ENCODE measurements at regions not wholly inside any gene's neighbourhood (a gene's known extent, or its start where the extent isn't known, plus 50 kb on each side); places are given as distances from the start of the nearest gene placed in this dataset.

DNA sequence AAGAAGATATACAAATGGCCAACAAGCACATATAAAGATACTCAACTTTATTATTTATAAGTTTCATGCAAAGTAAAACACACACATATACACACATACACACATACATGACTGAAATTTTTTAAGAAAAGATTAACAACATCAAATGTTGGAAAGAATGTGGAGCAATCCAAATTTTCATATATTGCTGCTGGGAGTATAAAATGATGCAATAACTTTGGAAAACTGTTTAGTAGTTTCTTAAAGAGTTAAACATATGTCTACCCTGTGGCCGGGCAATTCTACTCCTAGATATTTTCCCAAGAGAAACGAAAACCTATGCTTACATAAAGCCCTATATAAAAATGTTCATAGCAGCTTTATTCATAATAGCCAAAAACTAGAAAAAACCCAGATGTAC lies 99.8 kb upstream of the NR4A3 start:
- no peaks in the 10 kb centered on the region for H3K79me2 ChIP-seq (ENCODE audit: insufficient read depth, low read length)
- no peak for TF ChIP-seq SATB2 (CRISPR knock-in tag; IDR thresholded peaks at IDR 0.05)
- 0 out of 2 replicates have a peak, but pooled peaks have one; percentile 45 for TF ChIP-seq CEBPB (IDR thresholded peaks at IDR 0.05; ENCODE audit: borderline replicate concordance, low read depth, low read length)
- ChIA-PET POLR2A (no interaction called here), CTCF (ENCODE audit: low intra/inter-chr PET ratio, low total read pairs) (no interaction called here)
- no peak overlapping the region for H3K4me3 ChIP-seq (replicated peaks in 1 of 3; ENCODE audit: insufficient read depth in 1 of 3, low read depth in 2 of 3, low read length in 3 of 3)
- no peak overlapping the region for H3K4me2 ChIP-seq (ENCODE audit: low read depth, low read length)
- no peaks in the 10 kb centered on the region for H3K9me3 ChIP-seq (ENCODE audit: low read length)
- WGBS (ENCODE audit: low lambda C conversion rate): 21% methylated on average over 2 of the region's 2 CpGs
- no peaks in the 10 kb centered on the region for H4K20me1 ChIP-seq (ENCODE audit: insufficient read depth, low read length)
- BruUV-seq (replicated peaks): no TSS peak
- no peaks in the 10 kb centered on the region for H3K27me3 ChIP-seq (ENCODE audit: control insufficient read depth in 1 of 2, insufficient read depth in 2 of 2, low read length in 2 of 2)
- H3K4me1 ChIP-seq (ENCODE audit: insufficient read depth, low read length): no peaks in the 10 kb centered on the region
- no peak overlapping the region for H3K9ac ChIP-seq (ENCODE audit: insufficient read depth, low read depth, low read length)
- FAIRE-seq (no peak), ATAC-seq (no peak), DNase-seq (ENCODE audit: low spot score) (no peak)
- no peaks in the 10 kb centered on the region for H3K36me3 ChIP-seq (replicated peaks in 1 of 2; ENCODE audit: control insufficient read depth in 1 of 2, insufficient read depth in 2 of 2, low read length in 2 of 2)
- H3K27ac ChIP-seq (ENCODE audit: extremely low read length, insufficient read depth, low read length): no peak overlapping the region
- intact Hi-C loops (cut with micrococcal nuclease; ENCODE audit: unreplicated experiment): no loop called here
- in situ Hi-C loops (cut with HindIII; ENCODE audit: extremely low pct_ligation_motif_present, low pct_unique_long_range_greater_than_20kb): no loop called here
- no peak overlapping the region for H2AFZ ChIP-seq (ENCODE audit: low read length)

DNA sequence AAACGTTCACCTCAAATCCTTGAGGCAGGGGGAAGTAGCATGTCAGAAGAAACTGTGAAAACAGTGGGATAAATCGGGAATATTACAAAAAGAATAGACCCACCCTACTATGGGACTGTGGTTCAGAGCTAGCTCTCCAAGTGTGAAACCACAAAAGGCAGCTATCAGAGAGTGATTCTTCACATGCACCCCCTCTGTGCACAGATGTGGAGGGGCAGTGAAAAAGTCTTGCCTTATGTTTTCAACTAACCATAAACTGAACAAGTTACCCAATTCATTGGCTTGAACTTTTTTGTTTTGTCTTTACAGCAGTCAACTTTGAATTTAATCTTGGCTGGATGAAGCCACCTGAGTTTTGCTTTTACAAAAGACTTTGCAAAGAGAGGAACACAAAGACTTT lies 98.8 kb upstream of the NR4A3 start:
- H3K9ac ChIP-seq (ENCODE audit: insufficient read depth, low read depth, low read length): no peak overlapping the region
- 2% methylated on average over 2 of the region's 2 CpGs for WGBS (ENCODE audit: low lambda C conversion rate)
- ChIA-PET CTCF (ENCODE audit: low intra/inter-chr PET ratio, low total read pairs) (no interaction called here), POLR2A (no interaction called here)
- ATAC-seq: no peak
- H3K4me1 ChIP-seq (ENCODE audit: insufficient read depth, low read length): no peaks in the 10 kb centered on the region
- DNase-seq (ENCODE audit: low spot score): no peak
- H3K4me3 ChIP-seq (replicated peaks in 1 of 3; ENCODE audit: insufficient read depth in 1 of 3, low read depth in 2 of 3, low read length in 3 of 3): no peak overlapping the region
- no peak overlapping the region for H3K27ac ChIP-seq (ENCODE audit: extremely low read length, insufficient read depth, low read length)
- BruUV-seq (replicated peaks): no TSS peak
- no peaks in the 10 kb centered on the region for H3K36me3 ChIP-seq (replicated peaks in 1 of 2; ENCODE audit: control insufficient read depth in 1 of 2, insufficient read depth in 2 of 2, low read length in 2 of 2)
- in situ Hi-C loops (cut with HindIII; ENCODE audit: extremely low pct_ligation_motif_present, low pct_unique_long_range_greater_than_20kb): no loop called here
- H3K27me3 ChIP-seq (ENCODE audit: control insufficient read depth in 1 of 2, insufficient read depth in 2 of 2, low read length in 2 of 2): no peaks in the 10 kb centered on the region
- no peaks in the 10 kb centered on the region for H3K79me2 ChIP-seq (ENCODE audit: insufficient read depth, low read length)
- H2AFZ ChIP-seq (ENCODE audit: low read length): no peak overlapping the region
- no peak for FAIRE-seq
- no peak overlapping the region for H3K4me2 ChIP-seq (ENCODE audit: low read depth, low read length)
- no peaks in the 10 kb centered on the region for H4K20me1 ChIP-seq (ENCODE audit: insufficient read depth, low read length)
- intact Hi-C loops (cut with micrococcal nuclease; ENCODE audit: unreplicated experiment): no loop called here
- H3K9me3 ChIP-seq (ENCODE audit: low read length): no peaks in the 10 kb centered on the region
- TF ChIP-seq, protein P1, sequence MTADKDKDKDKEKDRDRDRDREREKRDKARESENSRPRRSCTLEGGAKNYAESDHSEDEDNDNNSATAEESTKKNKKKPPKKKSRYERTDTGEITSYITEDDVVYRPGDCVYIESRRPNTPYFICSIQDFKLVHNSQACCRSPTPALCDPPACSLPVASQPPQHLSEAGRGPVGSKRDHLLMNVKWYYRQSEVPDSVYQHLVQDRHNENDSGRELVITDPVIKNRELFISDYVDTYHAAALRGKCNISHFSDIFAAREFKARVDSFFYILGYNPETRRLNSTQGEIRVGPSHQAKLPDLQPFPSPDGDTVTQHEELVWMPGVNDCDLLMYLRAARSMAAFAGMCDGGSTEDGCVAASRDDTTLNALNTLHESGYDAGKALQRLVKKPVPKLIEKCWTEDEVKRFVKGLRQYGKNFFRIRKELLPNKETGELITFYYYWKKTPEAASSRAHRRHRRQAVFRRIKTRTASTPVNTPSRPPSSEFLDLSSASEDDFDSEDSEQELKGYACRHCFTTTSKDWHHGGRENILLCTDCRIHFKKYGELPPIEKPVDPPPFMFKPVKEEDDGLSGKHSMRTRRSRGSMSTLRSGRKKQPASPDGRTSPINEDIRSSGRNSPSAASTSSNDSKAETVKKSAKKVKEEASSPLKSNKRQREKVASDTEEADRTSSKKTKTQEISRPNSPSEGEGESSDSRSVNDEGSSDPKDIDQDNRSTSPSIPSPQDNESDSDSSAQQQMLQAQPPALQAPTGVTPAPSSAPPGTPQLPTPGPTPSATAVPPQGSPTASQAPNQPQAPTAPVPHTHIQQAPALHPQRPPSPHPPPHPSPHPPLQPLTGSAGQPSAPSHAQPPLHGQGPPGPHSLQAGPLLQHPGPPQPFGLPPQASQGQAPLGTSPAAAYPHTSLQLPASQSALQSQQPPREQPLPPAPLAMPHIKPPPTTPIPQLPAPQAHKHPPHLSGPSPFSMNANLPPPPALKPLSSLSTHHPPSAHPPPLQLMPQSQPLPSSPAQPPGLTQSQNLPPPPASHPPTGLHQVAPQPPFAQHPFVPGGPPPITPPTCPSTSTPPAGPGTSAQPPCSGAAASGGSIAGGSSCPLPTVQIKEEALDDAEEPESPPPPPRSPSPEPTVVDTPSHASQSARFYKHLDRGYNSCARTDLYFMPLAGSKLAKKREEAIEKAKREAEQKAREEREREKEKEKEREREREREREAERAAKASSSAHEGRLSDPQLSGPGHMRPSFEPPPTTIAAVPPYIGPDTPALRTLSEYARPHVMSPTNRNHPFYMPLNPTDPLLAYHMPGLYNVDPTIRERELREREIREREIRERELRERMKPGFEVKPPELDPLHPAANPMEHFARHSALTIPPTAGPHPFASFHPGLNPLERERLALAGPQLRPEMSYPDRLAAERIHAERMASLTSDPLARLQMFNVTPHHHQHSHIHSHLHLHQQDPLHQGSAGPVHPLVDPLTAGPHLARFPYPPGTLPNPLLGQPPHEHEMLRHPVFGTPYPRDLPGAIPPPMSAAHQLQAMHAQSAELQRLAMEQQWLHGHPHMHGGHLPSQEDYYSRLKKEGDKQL (CRISPR knock-in tag; IDR thresholded peaks at IDR 0.05; ENCODE audit: low read depth): no peak
- no peak for TF ChIP-seq ZFYVE20 (CRISPR knock-in tag; IDR thresholded peaks at IDR 0.05; ENCODE audit: borderline replicate concordance, low read depth)
- TF ChIP-seq, protein P2, sequence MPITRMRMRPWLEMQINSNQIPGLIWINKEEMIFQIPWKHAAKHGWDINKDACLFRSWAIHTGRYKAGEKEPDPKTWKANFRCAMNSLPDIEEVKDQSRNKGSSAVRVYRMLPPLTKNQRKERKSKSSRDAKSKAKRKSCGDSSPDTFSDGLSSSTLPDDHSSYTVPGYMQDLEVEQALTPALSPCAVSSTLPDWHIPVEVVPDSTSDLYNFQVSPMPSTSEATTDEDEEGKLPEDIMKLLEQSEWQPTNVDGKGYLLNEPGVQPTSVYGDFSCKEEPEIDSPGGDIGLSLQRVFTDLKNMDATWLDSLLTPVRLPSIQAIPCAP (CRISPR knock-in tag; IDR thresholded peaks at IDR 0.05; ENCODE audit: low read depth): no peak
- no peak for TF ChIP-seq SP5 (CRISPR knock-in tag; IDR thresholded peaks at IDR 0.05; ENCODE audit: borderline replicate concordance, low read depth)
- TF ChIP-seq FOXO1 (CRISPR knock-in tag; IDR thresholded peaks at IDR 0.05): no peak
- no peak for TF ChIP-seq ZNF44 (CRISPR knock-in tag; IDR thresholded peaks at IDR 0.05)
- TF ChIP-seq ZNF354B (CRISPR knock-in tag; IDR thresholded peaks at IDR 0.05): no peak
- TF ChIP-seq ZNF614 (CRISPR knock-in tag; IDR thresholded peaks at IDR 0.05; ENCODE audit: borderline replicate concordance): no peak
- TF ChIP-seq AGO2 (optimal IDR thresholded peaks at IDR 0.05; ENCODE audit: low read depth, low read length): no peak
- TF ChIP-seq, protein P3, sequence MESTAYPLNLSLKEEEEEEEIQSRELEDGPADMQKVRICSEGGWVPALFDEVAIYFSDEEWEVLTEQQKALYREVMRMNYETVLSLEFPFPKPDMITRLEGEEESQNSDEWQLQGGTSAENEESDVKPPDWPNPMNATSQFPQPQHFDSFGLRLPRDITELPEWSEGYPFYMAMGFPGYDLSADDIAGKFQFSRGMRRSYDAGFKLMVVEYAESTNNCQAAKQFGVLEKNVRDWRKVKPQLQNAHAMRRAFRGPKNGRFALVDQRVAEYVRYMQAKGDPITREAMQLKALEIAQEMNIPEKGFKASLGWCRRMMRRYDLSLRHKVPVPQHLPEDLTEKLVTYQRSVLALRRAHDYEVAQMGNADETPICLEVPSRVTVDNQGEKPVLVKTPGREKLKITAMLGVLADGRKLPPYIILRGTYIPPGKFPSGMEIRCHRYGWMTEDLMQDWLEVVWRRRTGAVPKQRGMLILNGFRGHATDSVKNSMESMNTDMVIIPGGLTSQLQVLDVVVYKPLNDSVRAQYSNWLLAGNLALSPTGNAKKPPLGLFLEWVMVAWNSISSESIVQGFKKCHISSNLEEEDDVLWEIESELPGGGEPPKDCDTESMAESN (CRISPR knock-in tag; conservative IDR thresholded peaks at IDR 0.05): no peak
